AG04450 (cell line): ENCODE measurements at regions not wholly inside any gene's neighbourhood (a gene's known extent, or its start where the extent isn't known, plus 50 kb on each side); places are given as distances from the start of the nearest gene placed in this dataset.

ENCODE experiments used
- CTCF ChIA-PET: fragments of 300-600, 350-600 bp; formaldehyde crosslinking; extraction: SDS; loops from one replicate; lab custom pipeline; 2022; ENCODE audit warnings: antibody characterized with exemption, inconsistent platforms; lab: Charles Lee
- POLR2A ChIA-PET: fragments of 350-600 bp; formaldehyde crosslinking; extraction: SDS; loops from one replicate; lab custom pipeline; 2021; ENCODE audit warnings: antibody characterized with exemption, inconsistent platforms; lab: Yijun Ruan, JAX
- DNase-seq: peaks from one replicate; pipeline ENCODE4 v3.0.0-alpha.2; 2011; ENCODE audit warnings: low read depth, low spot score
- H3K27ac ChIP-seq: one replicate; pipeline ENCODE4 v1.5.1; 2012; ENCODE audit warnings: low read depth, low read length, control low read depth
- H3K27me3 ChIP-seq: one replicate; pipeline ENCODE4 v1.6.0; 2012; ENCODE audit warnings: low read length; ENCODE audit not compliant: control insufficient read depth, insufficient read depth
- H3K4me3 ChIP-seq: 2 replicates; pipeline ENCODE4 v1.5.1; 2011; ENCODE audit warnings: mild to moderate bottlenecking, low read depth, low read length, control low read depth
- H3K9me3 ChIP-seq: 2 replicates; pipeline ENCODE4 v1.5.1; 2012; ENCODE audit warnings: low read length; ENCODE audit not compliant: control insufficient read depth, insufficient read depth
- CTCF ChIP-seq: IDR thresholded peaks from 2 replicates; pipeline ENCODE4 v1.5.1; 2011; ENCODE audit warnings: low read depth, low read length, control low read depth, inconsistent platforms

DNA sequence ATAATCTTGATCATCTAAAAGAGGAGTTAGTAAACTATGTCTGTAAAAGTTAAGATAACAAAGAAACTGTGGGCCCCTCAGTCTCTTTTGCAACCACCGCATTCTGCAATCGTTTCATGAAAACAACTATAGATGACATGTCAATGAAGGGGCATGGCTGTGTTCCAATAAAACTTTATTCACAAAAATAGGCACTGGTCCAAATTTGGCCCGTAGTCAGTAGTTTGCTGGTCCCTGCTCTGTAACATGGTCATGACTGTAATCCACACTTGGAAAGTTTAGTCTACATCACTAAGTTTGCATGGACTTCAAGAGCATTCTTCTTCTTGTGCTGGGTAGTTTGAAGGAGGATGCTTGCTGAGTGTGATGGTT, 299.3 kb upstream of the PSMD7 start:
- POLR2A ChIA-PET = no interaction called here
- TF ChIP-seq CTCF = no peak

DNA sequence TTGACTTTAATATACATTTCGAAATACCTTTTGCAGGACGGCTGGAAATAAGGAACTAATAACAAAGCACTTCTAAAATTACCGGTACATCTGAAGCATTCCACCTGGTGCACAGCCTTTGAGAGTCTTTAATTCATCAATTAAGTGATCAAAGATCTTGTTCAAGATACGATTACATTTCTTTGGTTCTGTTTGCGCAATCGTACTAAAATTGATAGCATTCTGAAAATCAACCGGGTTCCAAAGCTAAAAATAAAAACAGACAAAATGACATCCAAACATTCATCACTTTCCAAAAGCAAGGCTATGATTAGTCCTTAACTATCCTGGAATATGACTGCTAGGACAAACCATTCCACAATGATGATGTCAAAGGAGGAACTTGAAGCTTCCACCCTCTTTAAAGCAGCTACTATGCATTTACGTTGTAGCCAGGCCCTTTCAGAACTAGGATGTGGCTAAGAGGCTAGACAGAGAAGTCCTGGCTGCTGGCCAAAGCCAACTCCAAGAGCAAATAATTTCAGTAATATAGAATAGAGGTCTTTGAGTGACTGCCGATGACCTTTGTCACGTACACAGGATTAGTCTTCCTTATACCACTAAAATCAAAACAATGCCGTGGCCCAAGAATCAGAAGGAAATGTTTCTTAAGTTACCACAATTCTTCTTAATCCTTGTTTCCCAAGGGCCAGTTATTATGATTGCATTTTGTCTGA, 299.8 kb upstream of the PSMD7 start:
- ChIA-PET POLR2A (no interaction called here), CTCF (interaction anchor here (1.1 kb wide), 1 partner anchor 38 kb away, joined by 3 read pairs; no protein-coding TSS in a partner anchor)
- H3K9me3 ChIP-seq = no peaks in the 10 kb centered on the region
- no peak for DNase-seq
- H3K27me3 ChIP-seq = no peaks in the 10 kb centered on the region
- TF ChIP-seq CTCF = no peak
- no peak overlapping the region for H3K4me3 ChIP-seq
- no peak overlapping the region for H3K27ac ChIP-seq

More for the DNA sequence above, 299.3 kb upstream of the PSMD7 start:
- no peak overlapping the region for H3K4me3 ChIP-seq
- H3K27me3 ChIP-seq = no peaks in the 10 kb centered on the region
- H3K9me3 ChIP-seq = no peaks in the 10 kb centered on the region
- no peak for DNase-seq
- CTCF ChIA-PET = interaction anchor here (1.1 kb wide), 1 partner anchor 38 kb away, joined by 3 read pairs; no protein-coding TSS in a partner anchor
- no peak overlapping the region for H3K27ac ChIP-seq

DNA sequence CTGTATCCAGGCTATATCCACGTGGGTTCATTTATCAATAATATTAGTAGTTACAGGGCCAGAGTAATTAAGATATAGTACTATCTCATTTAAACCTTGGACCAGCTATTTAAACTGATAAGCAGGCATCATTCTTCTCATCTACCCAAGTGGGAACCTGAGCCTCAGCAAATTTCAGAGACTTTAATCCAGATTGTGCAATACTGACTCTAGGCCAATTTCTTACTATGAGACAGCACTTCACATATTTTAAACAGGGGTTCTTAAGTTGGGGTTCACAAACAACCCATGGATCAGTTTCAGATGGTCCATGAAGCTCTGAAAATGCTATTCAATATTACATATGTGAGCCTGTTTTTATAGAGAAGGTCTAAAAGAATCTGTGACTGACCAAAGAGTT, 302.7 kb upstream of the PSMD7 start:
- no peak for TF ChIP-seq CTCF
- ChIA-PET POLR2A (no interaction called here), CTCF (no interaction called here)
- no peak for DNase-seq
- Histone ChIP-seq H3K27me3 (no peaks in the 10 kb centered on the region), H3K27ac (no peak overlapping the region), H3K4me3 (no peak overlapping the region), H3K9me3 (no peaks in the 10 kb centered on the region)

DNA sequence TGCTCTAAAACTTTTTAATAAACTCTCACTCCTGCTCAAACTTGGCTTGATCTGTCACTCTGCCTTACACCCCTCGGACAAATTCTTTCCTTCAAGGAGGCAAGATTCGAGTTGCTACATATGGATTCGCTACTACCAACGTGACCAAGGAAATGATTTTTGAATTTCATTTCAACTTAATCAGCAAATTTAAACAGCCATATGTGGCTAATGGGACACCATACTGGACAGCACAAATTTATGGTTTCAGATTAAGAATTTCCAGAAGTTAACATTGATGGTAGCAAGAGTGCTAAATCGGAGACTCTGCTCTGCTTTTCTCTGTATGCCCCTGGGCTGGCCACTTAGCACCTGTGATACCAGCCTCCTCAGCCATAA, 318.2 kb upstream of the PSMD7 start:
- Histone ChIP-seq H3K27me3 (no peaks in the 10 kb centered on the region), H3K4me3 (no peak overlapping the region), H3K9me3 (no peaks in the 10 kb centered on the region), H3K27ac (no peak overlapping the region)
- no peak for DNase-seq
- ChIA-PET POLR2A (no interaction called here), CTCF (no interaction called here)
- TF ChIP-seq CTCF = no peak

GRCh38 chr16:73976644-73977043, 320.0 kb upstream of the PSMD7 start:
- no peak for DNase-seq
- Histone ChIP-seq H3K9me3 (no peaks in the 10 kb centered on the region), H3K4me3 (no peak overlapping the region), H3K27ac (no peak overlapping the region), H3K27me3 (no peaks in the 10 kb centered on the region)
- ChIA-PET CTCF (no interaction called here), POLR2A (no interaction called here)
- TF ChIP-seq CTCF = no peak
